Left lung (tissue), 4 donors: ENCODE measurements at regions not wholly inside any gene's neighbourhood (a gene's known extent, or its start where the extent isn't known, plus 50 kb on each side); places are given as distances from the start of the nearest gene placed in this dataset.

Source experiments
- ATAC-seq: fragments of 200-7000 bp; cut with Tn5 transposase; one replicate; pipeline ENCODE4 v1.9.1; 2020; ENCODE audit warnings: moderate library complexity
- DNase-seq, 4 donors: peaks; one replicate each; pipeline ENCODE4 v3.0.0-alpha.2; 2013 to 2020
- H3K27ac ChIP-seq, 2 donors: fragments of 200-600 bp; sonication (generic) in 1 of 2; one replicate each; pipeline versions ENCODE4 v1.5.0 to v1.8.0; 2020 to 2021
- H3K27me3 ChIP-seq, 2 donors: fragments of 200-600 bp; sonication (generic) in 1 of 2; one replicate each; pipeline versions ENCODE4 v1.5.0 to v1.8.0; 2020 to 2021
- H3K36me3 ChIP-seq, 2 donors: fragments of 200-600 bp; sonication (generic) in 1 of 2; one replicate each; pipeline versions ENCODE4 v1.5.0 to v1.8.0; 2020 to 2021
- H3K4me1 ChIP-seq, 2 donors: fragments of 200-600 bp; one replicate each; pipeline ENCODE4 v1.8.0; 2021
- H3K4me3 ChIP-seq, 2 donors: fragments of 200-600 bp; sonication (generic) in 1 of 2; one replicate each; pipeline versions ENCODE4 v1.5.0 to v1.8.0; 2020 to 2021; ENCODE audit warnings: mild to moderate bottlenecking in 1 of 2
- H3K9me3 ChIP-seq, 2 donors: fragments of 200-600 bp; sonication (generic) in 1 of 2; one replicate each; pipeline versions ENCODE4 v1.5.0 to v1.8.0; 2020 to 2021
- CTCF ChIP-seq, 2 donors: fragments of 200-600 bp; sonication (generic) in 1 of 2; IDR thresholded peaks; one replicate each; pipeline versions ENCODE4 v1.5.0 to v1.8.0; 2021; ENCODE audit warnings: antibody characterized with exemption in 2 of 2
- intact Hi-C, 2 donors: fragments of 100-400 bp; cut with DNase I; formaldehyde crosslinking; loops; one replicate each; pipeline versions ENCODE4 v1.11.2 to v1.14.2; 2022
- donor health status: DM: no; HTN: yes; CAD: no.
- donor health status: DM: no; HTN: no; CAD: no.

DNA sequence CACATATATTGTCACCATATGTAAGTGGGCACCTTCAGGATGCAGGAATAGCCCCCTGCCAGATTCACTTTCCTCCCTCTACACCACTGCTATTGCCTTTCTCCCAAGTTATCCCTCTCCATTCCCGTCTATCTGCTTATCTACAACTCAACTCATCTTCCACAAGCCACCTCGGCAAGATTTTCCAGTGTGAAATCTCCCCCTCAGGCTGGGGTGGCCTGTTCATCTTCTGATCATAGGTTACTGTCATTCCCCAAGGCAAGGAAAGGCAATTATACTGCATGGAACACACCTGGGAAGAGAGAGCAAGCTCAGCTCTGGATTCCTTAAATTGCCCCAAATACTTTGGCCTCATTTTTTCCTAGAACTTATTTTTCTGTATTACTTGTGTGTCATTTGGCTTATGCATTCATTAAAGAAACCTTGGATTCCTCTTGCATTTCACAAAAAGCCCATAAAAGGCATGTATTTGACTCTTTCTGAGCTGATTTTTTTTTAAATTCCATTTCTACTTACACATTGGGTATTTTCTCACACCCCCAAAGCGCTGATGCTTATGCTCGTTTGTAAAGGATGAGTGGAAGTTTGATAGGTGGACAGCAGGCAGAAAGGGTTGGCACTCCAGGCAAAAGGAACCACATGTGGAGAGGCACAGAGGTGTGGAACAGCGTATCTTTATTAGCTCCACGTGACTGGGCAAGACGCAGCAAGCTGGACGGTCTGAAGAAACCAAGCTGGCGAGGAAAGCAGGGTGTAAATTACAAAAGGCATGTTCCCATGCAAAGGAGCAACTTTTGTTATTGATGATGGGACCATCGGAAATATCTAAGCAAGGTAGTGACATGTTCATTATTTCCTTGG lies 169.7 kb upstream of the RAB4A start:
- TF ChIP-seq CTCF (IDR thresholded peaks at IDR 0.05): no peak
- ATAC-seq (no peak), DNase-seq (no peak)
- Histone ChIP-seq H3K4me1 (no peaks in the 10 kb centered on the region), H3K9me3 (peaks cover 0 to under 1% of the 10 kb centered on the region in 2 donors), H3K27ac (no peak overlapping the region), H3K36me3 (no peaks in the 10 kb centered on the region), H3K27me3 (no peaks in the 10 kb centered on the region), H3K4me3 (no peak overlapping the region)
- intact Hi-C loops: no loop called here

- no peak overlapping the region for H3K4me3 ChIP-seq
- no peak for TF ChIP-seq CTCF (IDR thresholded peaks at IDR 0.05)
- H3K27me3 ChIP-seq: no peaks in the 10 kb centered on the region
- no peaks in the 10 kb centered on the region for H3K4me1 ChIP-seq
- intact Hi-C loops: no loop called here
- no peak overlapping the region for H3K27ac ChIP-seq
- ATAC-seq: no peak
- no peak for DNase-seq
- H3K36me3 ChIP-seq: no peaks in the 10 kb centered on the region
- no peaks in the 10 kb centered on the region for H3K9me3 ChIP-seq
These were observed 168.0 kb upstream of the RAB4A start for GRCh38 chr1:229102741-229103391.

- DNase-seq (no peak), ATAC-seq (no peak)
- peaks cover 0 to 7% of the 10 kb centered on the region in 2 donors for H3K4me1 ChIP-seq
- no peak overlapping the region for H3K27ac ChIP-seq
- no peak overlapping the region for H3K4me3 ChIP-seq
- no peaks in the 10 kb centered on the region for H3K9me3 ChIP-seq
- no peak for TF ChIP-seq CTCF (IDR thresholded peaks at IDR 0.05)
- H3K27me3 ChIP-seq: no peaks in the 10 kb centered on the region
- intact Hi-C loops: no loop called here
- H3K36me3 ChIP-seq: no peaks in the 10 kb centered on the region
These were observed 166.3 kb upstream of the RAB4A start for GRCh38 chr1:229104654-229105053.

DNA sequence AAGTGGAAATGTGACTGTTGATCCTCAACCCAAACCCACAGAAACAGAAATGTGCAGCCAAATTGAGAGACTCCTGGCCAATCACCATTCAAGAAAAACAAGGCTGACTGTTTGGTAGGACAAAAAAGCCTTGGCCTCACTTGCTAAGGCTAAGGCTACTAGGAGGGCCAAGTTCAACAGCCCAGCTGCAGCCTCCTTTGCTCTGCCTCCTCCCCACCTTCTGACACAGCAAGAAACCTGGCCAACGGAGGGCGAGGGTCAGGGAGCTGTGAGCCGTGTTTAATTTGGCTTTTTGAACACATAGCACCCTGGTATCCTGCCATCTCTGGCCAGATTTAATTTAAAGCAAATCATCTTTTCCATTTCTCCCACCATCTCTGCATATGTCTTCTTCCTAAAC lies 165.8 kb upstream of the RAB4A start:
- Histone ChIP-seq H3K4me3 (no peak overlapping the region), H3K4me1 (peaks cover 0 to 7% of the 10 kb centered on the region in 2 donors), H3K27me3 (no peaks in the 10 kb centered on the region), H3K9me3 (no peaks in the 10 kb centered on the region), H3K36me3 (no peaks in the 10 kb centered on the region), H3K27ac (no peak overlapping the region)
- no peak for ATAC-seq
- TF ChIP-seq CTCF (IDR thresholded peaks at IDR 0.05): no peak
- intact Hi-C loops: no loop called here
- DNase-seq: no peak

GRCh38 chr1:229105822-229106525 lies 164.9 kb upstream of the RAB4A start:
- Histone ChIP-seq H3K27me3 (no peaks in the 10 kb centered on the region), H3K4me1 (peaks cover 0 to 7% of the 10 kb centered on the region in 2 donors), H3K27ac (no peak overlapping the region), H3K9me3 (no peaks in the 10 kb centered on the region), H3K36me3 (no peaks in the 10 kb centered on the region), H3K4me3 (no peak overlapping the region)
- DNase-seq (no peak), ATAC-seq (no peak)
- TF ChIP-seq CTCF (IDR thresholded peaks at IDR 0.05): no peak
- intact Hi-C loops: no loop called here
